OCI-LY1 (cell line): ENCODE measurements at regions not wholly inside any gene's neighbourhood (a gene's known extent, or its start where the extent isn't known, plus 50 kb on each side); places are given as distances from the start of the nearest gene placed in this dataset.

Source experiments
- H2AFZ ChIP-seq: fragments of 200-600 bp; sonication (generic), shearing (Covaris generic); 2 replicates; pipeline ENCODE4 v1.6.0; 2014; ENCODE audit warnings: antibody characterized with exemption, mild to moderate bottlenecking, low read length
- H3F3A ChIP-seq: fragments of 200-600 bp; sonication (generic), shearing (Covaris generic); 2 replicates; pipeline ENCODE4 v1.6.0; 2014; ENCODE audit warnings: mild to moderate bottlenecking, antibody characterized with exemption, low read length, moderate library complexity; ENCODE audit not compliant: insufficient read depth
- H3K27ac ChIP-seq: fragments of 200-600 bp; sonication (generic); 2 replicates; pipeline ENCODE4 v1.5.1; 2014; ENCODE audit warnings: low read length, mixed run types, mild to moderate bottlenecking, low read depth; ENCODE audit not compliant: poor library complexity, severe bottlenecking
- H3K27me3 ChIP-seq: fragments of 200-600 bp; sonication (generic); 2 replicates; pipeline ENCODE4 v1.6.0; 2014; ENCODE audit warnings: antibody characterized with exemption, mild to moderate bottlenecking, low read length, moderate library complexity; ENCODE audit not compliant: insufficient read depth
- H3K36me3 ChIP-seq: fragments of 200-600 bp; sonication (generic); 2 replicates; pipeline ENCODE4 v1.6.1; 2014; ENCODE audit warnings: mild to moderate bottlenecking, antibody characterized with exemption, low read length, moderate library complexity, mixed read lengths; ENCODE audit not compliant: insufficient read depth
- H3K4me1 ChIP-seq: fragments of 200-600 bp; sonication (generic); 2 replicates; pipeline ENCODE4 v1.5.1; 2014; ENCODE audit warnings: mild to moderate bottlenecking, low read length, moderate library complexity; ENCODE audit not compliant: insufficient read depth, severe bottlenecking
- H3K4me2 ChIP-seq: fragments of 200-600 bp; sonication (generic), shearing (Covaris generic); 2 replicates; pipeline ENCODE4 v1.6.1; 2014; ENCODE audit warnings: low read length
- H3K4me3 ChIP-seq: fragments of 200-600 bp; sonication (generic); 2 replicates; pipeline ENCODE4 v1.5.1; 2014; ENCODE audit warnings: low read length, low read depth, mild to moderate bottlenecking, mixed read lengths; ENCODE audit not compliant: poor library complexity, severe bottlenecking
- H3K79me2 ChIP-seq: fragments of 200-600 bp; shearing (Covaris generic); 2 replicates; pipeline ENCODE4 v1.6.1; 2016; ENCODE audit warnings: mixed run types, low read length, mixed read lengths; ENCODE audit not compliant: insufficient read depth
- H3K9ac ChIP-seq: fragments of 200-600 bp; sonication (generic), shearing (Covaris generic); 2 replicates; pipeline ENCODE4 v1.6.1; 2014; ENCODE audit warnings: mild to moderate bottlenecking, low read length, mixed read lengths
- H3K9me2 ChIP-seq: fragments of 200-600 bp; sonication (generic), shearing (Covaris generic); 2 replicates; pipeline ENCODE4 v1.6.1; 2014; ENCODE audit warnings: low read depth, mild to moderate bottlenecking, low read length, mixed read lengths
- H3K9me3 ChIP-seq: fragments of 200-600 bp; shearing (Covaris generic); 2 replicates; pipeline ENCODE4 v1.6.1; 2014; ENCODE audit warnings: low read length, mixed read lengths
- H4K20me1 ChIP-seq: fragments of 200-600 bp; sonication (generic), shearing (Covaris generic); 2 replicates; pipeline ENCODE4 v1.6.0; 2016; ENCODE audit warnings: mild to moderate bottlenecking, low read length; ENCODE audit not compliant: insufficient read depth
- EZH2 ChIP-seq: fragments of 200-600 bp; sonication (generic), shearing (Covaris generic); IDR thresholded peaks from 2 replicates; pipeline ENCODE4 v1.8.0; 2017; ENCODE audit warnings: borderline replicate concordance, mixed run types, mild to moderate bottlenecking, antibody characterized with exemption, low read length, moderate library complexity, mixed read lengths
- TF ChIP-seq, protein P1 (sequence below): fragments of 200-600 bp; sonication (generic), shearing (Covaris generic); IDR thresholded peaks from 2 replicates; pipeline ENCODE4 v1.5.1; 2017; ENCODE audit warnings: mild to moderate bottlenecking, antibody characterized with exemption, low read length, moderate library complexity, mixed read lengths

DNA sequence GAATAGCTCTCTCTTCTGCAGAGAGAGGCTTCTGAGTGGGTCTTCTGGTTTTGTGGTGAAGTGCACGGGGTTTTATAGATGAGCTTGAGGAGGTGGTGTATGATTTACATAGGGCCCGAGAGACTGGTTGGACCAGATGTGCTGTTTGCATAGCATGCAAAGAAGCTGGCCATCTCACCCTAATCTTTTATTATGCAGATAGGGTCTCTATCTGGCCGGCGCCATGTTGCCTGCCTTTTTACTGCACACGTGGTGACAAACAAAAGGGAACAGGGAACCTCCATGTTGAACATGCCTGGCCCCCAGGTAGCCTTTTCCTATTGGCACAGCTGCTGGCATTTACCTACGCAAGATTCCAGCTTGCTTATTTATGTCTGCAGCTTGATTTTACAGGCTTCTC, 473.3 kb upstream of the FAM47C start:
- no peak overlapping the region for H3K27ac ChIP-seq
- H3K9me3 ChIP-seq = no peaks in the 10 kb centered on the region
- H3K4me3 ChIP-seq = no peak overlapping the region
- TF ChIP-seq, protein P1, sequence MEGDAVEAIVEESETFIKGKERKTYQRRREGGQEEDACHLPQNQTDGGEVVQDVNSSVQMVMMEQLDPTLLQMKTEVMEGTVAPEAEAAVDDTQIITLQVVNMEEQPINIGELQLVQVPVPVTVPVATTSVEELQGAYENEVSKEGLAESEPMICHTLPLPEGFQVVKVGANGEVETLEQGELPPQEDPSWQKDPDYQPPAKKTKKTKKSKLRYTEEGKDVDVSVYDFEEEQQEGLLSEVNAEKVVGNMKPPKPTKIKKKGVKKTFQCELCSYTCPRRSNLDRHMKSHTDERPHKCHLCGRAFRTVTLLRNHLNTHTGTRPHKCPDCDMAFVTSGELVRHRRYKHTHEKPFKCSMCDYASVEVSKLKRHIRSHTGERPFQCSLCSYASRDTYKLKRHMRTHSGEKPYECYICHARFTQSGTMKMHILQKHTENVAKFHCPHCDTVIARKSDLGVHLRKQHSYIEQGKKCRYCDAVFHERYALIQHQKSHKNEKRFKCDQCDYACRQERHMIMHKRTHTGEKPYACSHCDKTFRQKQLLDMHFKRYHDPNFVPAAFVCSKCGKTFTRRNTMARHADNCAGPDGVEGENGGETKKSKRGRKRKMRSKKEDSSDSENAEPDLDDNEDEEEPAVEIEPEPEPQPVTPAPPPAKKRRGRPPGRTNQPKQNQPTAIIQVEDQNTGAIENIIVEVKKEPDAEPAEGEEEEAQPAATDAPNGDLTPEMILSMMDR = no peak
- TF ChIP-seq EZH2 = no peak
- no peak overlapping the region for H3K4me2 ChIP-seq
- H3K9ac ChIP-seq = no peak overlapping the region
- no peaks in the 10 kb centered on the region for H3K4me1 ChIP-seq
- H4K20me1 ChIP-seq = no peaks in the 10 kb centered on the region
- no peak overlapping the region for H2AFZ ChIP-seq
- no peaks in the 10 kb centered on the region for H3F3A ChIP-seq
- H3K27me3 ChIP-seq = no peaks in the 10 kb centered on the region
- no peaks in the 10 kb centered on the region for H3K36me3 ChIP-seq
- no peaks in the 10 kb centered on the region for H3K9me2 ChIP-seq
- H3K79me2 ChIP-seq = no peaks in the 10 kb centered on the region

DNA sequence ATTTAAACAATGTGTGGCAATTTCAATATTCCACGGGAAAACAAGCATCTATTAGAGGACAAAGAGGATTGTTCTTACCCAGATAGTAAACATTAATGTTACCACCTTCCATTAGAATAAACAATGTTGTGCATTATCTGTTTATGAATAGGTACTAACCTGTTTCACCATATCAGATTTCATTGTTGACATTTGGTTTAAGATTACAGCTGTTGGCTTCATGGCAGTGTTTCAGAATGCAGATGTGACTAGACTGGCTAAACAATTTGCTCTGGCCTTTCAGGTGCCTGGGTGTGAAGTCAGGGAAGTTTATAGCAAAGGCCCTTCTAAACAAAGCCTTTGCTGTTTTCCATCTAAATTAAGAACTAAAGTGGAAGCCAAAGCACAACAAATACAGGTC, 464.7 kb upstream of the FAM47C start:
- no peaks in the 10 kb centered on the region for H4K20me1 ChIP-seq
- H3K9me2 ChIP-seq = no peaks in the 10 kb centered on the region
- no peak overlapping the region for H3K4me2 ChIP-seq
- H3F3A ChIP-seq = no peaks in the 10 kb centered on the region
- no peaks in the 10 kb centered on the region for H3K27me3 ChIP-seq
- no peak overlapping the region for H3K9ac ChIP-seq
- no peak overlapping the region for H2AFZ ChIP-seq
- no peak overlapping the region for H3K4me3 ChIP-seq
- no peak overlapping the region for H3K27ac ChIP-seq
- H3K36me3 ChIP-seq = no peaks in the 10 kb centered on the region
- H3K79me2 ChIP-seq = no peaks in the 10 kb centered on the region
- H3K9me3 ChIP-seq = no peaks in the 10 kb centered on the region
- no peak for TF ChIP-seq EZH2
- TF ChIP-seq, protein P1 = no peak
- no peaks in the 10 kb centered on the region for H3K4me1 ChIP-seq

DNA sequence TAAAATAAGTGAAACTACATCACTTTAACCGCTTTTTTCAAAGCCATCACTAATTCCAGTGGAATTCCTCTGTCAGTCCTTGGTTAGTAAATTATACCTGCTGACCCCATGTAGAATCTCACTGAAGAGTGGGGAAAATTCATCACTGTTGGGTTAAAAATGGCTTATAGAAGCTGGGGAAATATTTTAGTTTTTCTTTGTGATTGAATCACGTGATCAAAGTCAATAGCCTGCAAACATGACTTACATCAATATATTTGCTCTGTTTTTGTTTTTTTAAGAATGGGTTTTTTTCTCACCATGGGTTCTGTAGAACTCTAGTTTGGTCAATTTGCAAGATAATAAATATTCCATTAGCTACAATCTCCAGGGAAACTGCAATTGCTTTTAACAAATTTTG, 445.2 kb upstream of the FAM47C start:
- TF ChIP-seq EZH2 = no peak
- TF ChIP-seq, protein P1 = no peak
- Histone ChIP-seq H4K20me1 (no peaks in the 10 kb centered on the region), H3K36me3 (no peaks in the 10 kb centered on the region), H2AFZ (no peak overlapping the region), H3F3A (no peaks in the 10 kb centered on the region), H3K27ac (no peak overlapping the region), H3K27me3 (no peaks in the 10 kb centered on the region), H3K9me3 (no peaks in the 10 kb centered on the region), H3K4me3 (no peak overlapping the region), H3K9me2 (no peaks in the 10 kb centered on the region), H3K79me2 (no peaks in the 10 kb centered on the region), H3K9ac (no peak overlapping the region), H3K4me2 (no peak overlapping the region), H3K4me1 (no peaks in the 10 kb centered on the region)
